GF-D8 (cell line): ENCODE measurements at regions not wholly inside any gene's neighbourhood (a gene's known extent, or its start where the extent isn't known, plus 50 kb on each side); places are given as distances from the start of the nearest gene placed in this dataset.
"Not testable (repeated sequence)": the region's sequence is repeated elsewhere in the genome, so short reads cannot be mapped to it uniquely, and the experiment has no call there.

Experiments used
- DNase-seq: peaks from one replicate; lab custom pipeline; 2025; lab: John Stamatoyannopoulos, UW

- no peak for DNase-seq
Observed at GRCh38 chr6:126204126-126204525, 135.8 kb upstream of the CENPW start.

GRCh38 chr6:126204598-126204997 lies 135.3 kb upstream of the CENPW start:
- no peak for DNase-seq

- no peak for DNase-seq
Observed at GRCh38 chr6:126206504-126207246, 133.2 kb upstream of the CENPW start.

GRCh38 chr6:126210398-126211075 lies 129.4 kb upstream of the CENPW start:
- DNase-seq, result no peak

GRCh38 chr6:126217497-126217896 lies 122.4 kb upstream of the CENPW start:
- no peak for DNase-seq

GRCh38 chr6:126220901-126221300 lies 119.0 kb upstream of the CENPW start:
- not testable (repeated sequence) for DNase-seq

GRCh38 chr6:126227833-126228702 lies 111.8 kb upstream of the CENPW start:
- no peak for DNase-seq

- no peak for DNase-seq
Observed at GRCh38 chr6:126232671-126233070, 107.2 kb upstream of the CENPW start.

GRCh38 chr6:126233192-126233591 lies 106.7 kb upstream of the CENPW start:
- no peak for DNase-seq

- DNase-seq, result no peak
Observed at GRCh38 chr6:126235363-126235762, 104.6 kb upstream of the CENPW start.

GRCh38 chr6:126245077-126245476 lies 94.8 kb upstream of the CENPW start:
- DNase-seq, result no peak

- no peak for DNase-seq
Observed at GRCh38 chr6:126252154-126252553, 87.8 kb upstream of the CENPW start.

GRCh38 chr6:126253431-126253830 lies 86.5 kb upstream of the CENPW start:
- DNase-seq, result no peak

- no peak for DNase-seq
Observed at GRCh38 chr6:126258150-126258549, 81.8 kb upstream of the CENPW start.

- no peak for DNase-seq
Observed at GRCh38 chr6:126261792-126262421, 78.0 kb upstream of the CENPW start.

GRCh38 chr6:126264265-126264664 lies 75.7 kb upstream of the CENPW start:
- no peak for DNase-seq

GRCh38 chr6:126266664-126267063 lies 73.3 kb upstream of the CENPW start:
- DNase-seq, result no peak

- DNase-seq, result no peak
Observed at GRCh38 chr6:126267626-126268025, 72.3 kb upstream of the CENPW start.

- DNase-seq, result no peak
Observed at GRCh38 chr6:126268092-126268491, 71.8 kb upstream of the CENPW start.

- DNase-seq, result no peak
Observed at GRCh38 chr6:126280287-126280686, 59.6 kb upstream of the CENPW start.

- no peak for DNase-seq
Observed at GRCh38 chr6:126285871-126286365, 54.0 kb upstream of the CENPW start.
